WTC11 (cell line): ENCODE measurements at regions not wholly inside any gene's neighbourhood (a gene's known extent, or its start where the extent isn't known, plus 50 kb on each side); places are given as distances from the start of the nearest gene placed in this dataset.

Experiments
- ATAC-seq: fragments of 200-7000 bp; cut with Tn5 transposase; 2 replicates; pipeline ENCODE4 v1.10.0; 2021; ENCODE audit warnings: mild to moderate bottlenecking, moderate library complexity
- CTCF ChIA-PET: fragments of 300-600 bp; sonication (Branson Sonifier 250); formaldehyde crosslinking; loops from one replicate; lab custom pipeline; 2021; ENCODE audit warnings: antibody characterized with exemption; lab: Charles Lee
- POLR2A ChIA-PET: fragments of 350-600 bp; sonication (Branson Sonifier 250); formaldehyde crosslinking; loops from one replicate; lab custom pipeline; 2021; ENCODE audit warnings: antibody characterized with exemption; lab: Charles Lee
- DNase-seq: peaks from one replicate; pipeline ENCODE4 v3.0.0; 2021; ENCODE audit warnings: low spot score
- H3K27ac Mint-ChIP-seq: 2 replicates; pipeline ENCODE4 v1.8.0; 2021; ENCODE audit warnings: mixed read lengths
- H3K27me3 Mint-ChIP-seq: 2 replicates; pipeline ENCODE4 v1.8.0; 2021; ENCODE audit warnings: low read depth, mild to moderate bottlenecking, moderate library complexity, mixed read lengths
- H3K36me3 Mint-ChIP-seq: 2 replicates; pipeline ENCODE4 v1.8.0; 2021; ENCODE audit warnings: mixed read lengths
- H3K4me1 Mint-ChIP-seq: 2 replicates; pipeline ENCODE4 v1.8.0; 2022; ENCODE audit warnings: mixed read lengths
- H3K4me3 Mint-ChIP-seq: 2 replicates; pipeline ENCODE4 v1.8.0; 2021; ENCODE audit warnings: mild to moderate bottlenecking, moderate library complexity, mixed read lengths
- H3K9me3 Mint-ChIP-seq: 2 replicates; pipeline ENCODE4 v1.8.0; 2021; ENCODE audit warnings: mixed read lengths
- CREM ChIP-seq: sonication (generic); formaldehyde crosslinking; IDR thresholded peaks from 2 replicates; pipeline ENCODE4 v1.8.1; 2022; ENCODE audit warnings: mild to moderate bottlenecking, missing genetic modification reagents, moderate library complexity
- FOXP1 ChIP-seq: sonication (generic); formaldehyde crosslinking; IDR thresholded peaks from 2 replicates; pipeline ENCODE4 v1.8.0; 2022; ENCODE audit warnings: missing genetic modification reagents, mild to moderate bottlenecking, moderate library complexity, borderline replicate concordance
- JAZF1 ChIP-seq: fragments of 250-450 bp; sonication (Bioruptor Pico); IDR thresholded peaks from 2 replicates; pipeline ENCODE4 v1.9.0; 2021; ENCODE audit warnings: moderate library complexity, mild to moderate bottlenecking, inconsistent platforms
- JUN ChIP-seq: sonication (generic); formaldehyde crosslinking; IDR thresholded peaks from 2 replicates; pipeline ENCODE4 v1.8.0; 2023; ENCODE audit warnings: mild to moderate bottlenecking, missing genetic modification reagents
- KAT7 ChIP-seq: sonication (generic); formaldehyde crosslinking; IDR thresholded peaks from 2 replicates; pipeline ENCODE4 v1.8.1; 2023; ENCODE audit warnings: missing genetic modification reagents, mild to moderate bottlenecking, borderline replicate concordance
- OVOL2 ChIP-seq: fragments of 250-450 bp; sonication (Bioruptor Pico); IDR thresholded peaks from 2 replicates; pipeline ENCODE4 v1.9.0; 2021; ENCODE audit warnings: mild to moderate bottlenecking, borderline replicate concordance
- RORB ChIP-seq: fragments of 250-450 bp; sonication (Bioruptor Pico); IDR thresholded peaks from 2 replicates; pipeline ENCODE4 v1.9.0; 2021; ENCODE audit warnings: mild to moderate bottlenecking
- TCF7 ChIP-seq: sonication (generic); formaldehyde crosslinking; IDR thresholded peaks from 2 replicates; pipeline ENCODE4 v1.8.0; 2022; ENCODE audit warnings: mild to moderate bottlenecking, low read depth, missing genetic modification reagents, moderate library complexity
- TEAD4 ChIP-seq: sonication (generic); formaldehyde crosslinking; IDR thresholded peaks from 2 replicates; pipeline ENCODE4 v1.8.0; 2022; ENCODE audit warnings: mild to moderate bottlenecking, missing genetic modification reagents
- TP53 ChIP-seq: sonication (generic); formaldehyde crosslinking; IDR thresholded peaks from 2 replicates; pipeline ENCODE4 v1.8.1; 2023; ENCODE audit warnings: mild to moderate bottlenecking, missing genetic modification reagents
- ZNF263 ChIP-seq: sonication (generic); formaldehyde crosslinking; IDR thresholded peaks from 2 replicates; pipeline ENCODE4 v1.8.1; 2022; ENCODE audit warnings: low read depth, mild to moderate bottlenecking, moderate library complexity, missing genetic modification reagents
- ZNF317 ChIP-seq: sonication (generic); formaldehyde crosslinking; IDR thresholded peaks from 2 replicates; pipeline ENCODE4 v1.8.1; 2023; ENCODE audit warnings: low read depth, mild to moderate bottlenecking, moderate library complexity, missing genetic modification reagents, borderline replicate concordance
- ZNF396 ChIP-seq: fragments of 250-450 bp; sonication (Bioruptor Pico); IDR thresholded peaks from 2 replicates; pipeline ENCODE4 v1.8.0; 2021; ENCODE audit warnings: mild to moderate bottlenecking, moderate library complexity, borderline replicate concordance
- ZNF416 ChIP-seq: fragments of 250-450 bp; sonication (Bioruptor Pico); IDR thresholded peaks from 2 replicates; pipeline ENCODE4 v1.9.0; 2021; ENCODE audit warnings: mild to moderate bottlenecking, inconsistent platforms
- TF ChIP-seq, protein P1 (sequence below): fragments of 250-450 bp; sonication (Bioruptor Pico); IDR thresholded peaks from 2 replicates; pipeline ENCODE4 v2.1.2; 2022; ENCODE audit warnings: mild to moderate bottlenecking, moderate library complexity
- TF ChIP-seq, protein P2 (sequence below): sonication (generic); formaldehyde crosslinking; IDR thresholded peaks from 2 replicates; pipeline ENCODE4 v1.8.1; 2022; ENCODE audit warnings: low read depth, mild to moderate bottlenecking, moderate library complexity, missing genetic modification reagents, borderline replicate concordance
- TF ChIP-seq, protein P3 (sequence below): sonication (generic); formaldehyde crosslinking; IDR thresholded peaks from 2 replicates; pipeline ENCODE4 v1.8.1; 2022; ENCODE audit warnings: missing genetic modification reagents, borderline replicate concordance
- TF ChIP-seq, protein P4 (sequence below): sonication (generic); formaldehyde crosslinking; IDR thresholded peaks from 2 replicates; pipeline ENCODE4 v1.8.0; 2023; ENCODE audit warnings: mild to moderate bottlenecking, missing genetic modification reagents
- TF ChIP-seq, protein P5 (sequence below): sonication (generic); formaldehyde crosslinking; IDR thresholded peaks from 2 replicates; pipeline ENCODE4 v1.8.1; 2023; ENCODE audit warnings: mild to moderate bottlenecking, missing genetic modification reagents, moderate library complexity
- TF ChIP-seq, protein P6 (sequence below): sonication (generic); formaldehyde crosslinking; IDR thresholded peaks from 2 replicates; pipeline ENCODE4 v1.8.0; 2022; ENCODE audit warnings: mild to moderate bottlenecking, missing genetic modification reagents
- TF ChIP-seq, protein P7 (sequence below): sonication (generic); formaldehyde crosslinking; IDR thresholded peaks from 2 replicates; pipeline ENCODE4 v1.8.0; 2022; ENCODE audit warnings: mild to moderate bottlenecking, missing genetic modification reagents
- TF ChIP-seq, protein P8 (sequence below): sonication (generic); formaldehyde crosslinking; IDR thresholded peaks from 2 replicates; pipeline ENCODE4 v1.8.1; 2022; ENCODE audit warnings: low read depth, missing genetic modification reagents, borderline replicate concordance

DNA sequence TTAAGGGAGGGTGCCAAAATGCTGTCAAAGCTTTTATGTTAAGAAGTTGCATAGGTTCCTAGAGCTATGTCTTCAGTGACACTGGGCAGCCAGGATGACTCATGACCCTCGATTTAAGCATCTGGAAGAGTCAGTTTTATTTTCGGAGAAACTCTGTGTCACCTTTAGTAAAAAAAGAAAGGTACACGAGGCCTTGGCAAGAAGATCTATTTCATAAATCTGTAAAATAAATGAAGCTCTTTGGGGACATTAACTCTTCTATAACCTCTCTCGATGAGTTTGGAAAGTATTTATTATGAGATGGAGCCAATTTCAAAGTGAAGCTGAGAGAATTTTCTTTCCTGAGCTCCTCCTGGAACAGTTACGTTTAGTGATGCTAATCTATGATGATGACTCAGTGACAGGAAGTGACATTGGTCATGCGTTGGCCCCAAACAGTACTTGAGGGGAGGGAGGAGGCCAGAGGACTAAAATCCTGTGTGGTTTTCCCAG lies 156.5 kb downstream of the HLX start:
- ChIA-PET CTCF (interaction anchor here (1.0 to 1.3 kb wide), 2 partner anchors 139 to 225 kb away, joined by 3 read pairs; no protein-coding TSS in a partner anchor), POLR2A (no interaction called here)
- Mint-ChIP-seq H3K36me3 (no peaks in the 10 kb centered on the region), H3K9me3 (peaks cover 7% of the 10 kb centered on the region), H3K4me3 (no peak overlapping the region), H3K4me1 (peaks cover 13% of the 10 kb centered on the region), H3K27ac (no peak overlapping the region), H3K27me3 (no peaks in the 10 kb centered on the region)
- DNase-seq = no peak
- no peak for TF ChIP-seq JUN (CRISPR knock-in tag)
- no peak for TF ChIP-seq ZNF396 (CRISPR knock-in tag)
- TF ChIP-seq, protein P1, sequence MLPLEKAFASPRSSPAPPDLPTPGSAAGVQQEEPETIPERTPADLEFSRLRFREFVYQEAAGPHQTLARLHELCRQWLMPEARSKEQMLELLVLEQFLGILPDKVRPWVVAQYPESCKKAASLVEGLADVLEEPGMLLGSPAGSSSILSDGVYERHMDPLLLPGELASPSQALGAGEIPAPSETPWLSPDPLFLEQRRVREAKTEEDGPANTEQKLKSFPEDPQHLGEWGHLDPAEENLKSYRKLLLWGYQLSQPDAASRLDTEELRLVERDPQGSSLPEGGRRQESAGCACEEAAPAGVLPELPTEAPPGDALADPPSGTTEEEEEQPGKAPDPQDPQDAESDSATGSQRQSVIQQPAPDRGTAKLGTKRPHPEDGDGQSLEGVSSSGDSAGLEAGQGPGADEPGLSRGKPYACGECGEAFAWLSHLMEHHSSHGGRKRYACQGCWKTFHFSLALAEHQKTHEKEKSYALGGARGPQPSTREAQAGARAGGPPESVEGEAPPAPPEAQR (CRISPR knock-in tag) = no peak
- TF ChIP-seq TP53 (CRISPR knock-in tag) = no peak
- no peak for TF ChIP-seq ZNF317 (CRISPR knock-in tag)
- TF ChIP-seq, protein P2, sequence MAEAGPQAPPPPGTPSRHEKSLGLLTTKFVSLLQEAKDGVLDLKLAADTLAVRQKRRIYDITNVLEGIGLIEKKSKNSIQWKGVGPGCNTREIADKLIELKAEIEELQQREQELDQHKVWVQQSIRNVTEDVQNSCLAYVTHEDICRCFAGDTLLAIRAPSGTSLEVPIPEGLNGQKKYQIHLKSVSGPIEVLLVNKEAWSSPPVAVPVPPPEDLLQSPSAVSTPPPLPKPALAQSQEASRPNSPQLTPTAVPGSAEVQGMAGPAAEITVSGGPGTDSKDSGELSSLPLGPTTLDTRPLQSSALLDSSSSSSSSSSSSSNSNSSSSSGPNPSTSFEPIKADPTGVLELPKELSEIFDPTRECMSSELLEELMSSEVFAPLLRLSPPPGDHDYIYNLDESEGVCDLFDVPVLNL (CRISPR knock-in tag) = no peak
- TF ChIP-seq ZNF416 (CRISPR knock-in tag) = no peak
- TF ChIP-seq, protein P3, sequence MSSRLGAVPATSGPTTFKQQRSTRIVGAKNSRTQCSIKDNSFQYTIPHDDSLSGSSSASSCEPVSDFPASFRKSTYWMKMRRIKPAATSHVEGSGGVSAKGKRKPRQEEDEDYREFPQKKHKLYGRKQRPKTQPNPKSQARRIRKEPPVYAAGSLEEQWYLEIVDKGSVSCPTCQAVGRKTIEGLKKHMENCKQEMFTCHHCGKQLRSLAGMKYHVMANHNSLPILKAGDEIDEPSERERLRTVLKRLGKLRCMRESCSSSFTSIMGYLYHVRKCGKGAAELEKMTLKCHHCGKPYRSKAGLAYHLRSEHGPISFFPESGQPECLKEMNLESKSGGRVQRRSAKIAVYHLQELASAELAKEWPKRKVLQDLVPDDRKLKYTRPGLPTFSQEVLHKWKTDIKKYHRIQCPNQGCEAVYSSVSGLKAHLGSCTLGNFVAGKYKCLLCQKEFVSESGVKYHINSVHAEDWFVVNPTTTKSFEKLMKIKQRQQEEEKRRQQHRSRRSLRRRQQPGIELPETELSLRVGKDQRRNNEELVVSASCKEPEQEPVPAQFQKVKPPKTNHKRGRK (CRISPR knock-in tag) = no peak
- ATAC-seq = 0 out of 2 replicates have a peak, but pooled peaks have one; percentile 18

DNA sequence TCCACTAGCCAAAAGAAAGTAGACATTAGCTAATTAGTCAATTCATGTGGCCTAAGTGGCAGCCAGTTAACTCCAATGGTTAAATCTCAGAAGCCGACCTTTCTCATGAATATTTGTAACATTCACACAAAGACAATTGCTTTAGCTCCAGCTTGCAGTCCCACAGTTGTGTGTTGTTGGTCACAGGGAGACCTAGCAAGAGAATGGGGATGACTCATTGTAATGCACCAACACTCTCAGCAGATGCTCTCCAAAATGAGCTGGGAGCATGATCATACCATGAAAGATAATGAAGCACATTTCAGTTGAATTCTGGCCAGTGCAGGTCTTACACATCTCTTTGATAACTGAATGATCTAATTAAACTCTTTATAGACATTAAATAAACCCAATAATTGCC lies 160.4 kb downstream of the HLX start:
- Mint-ChIP-seq H3K27me3 (no peaks in the 10 kb centered on the region), H3K27ac (no peak overlapping the region), H3K36me3 (no peaks in the 10 kb centered on the region), H3K4me1 (peaks cover 13% of the 10 kb centered on the region), H3K4me3 (no peak overlapping the region), H3K9me3 (peaks cover 7% of the 10 kb centered on the region)
- no peak for DNase-seq
- peak; percentile 74 for ATAC-seq
- CTCF ChIA-PET = no interaction called here
- POLR2A ChIA-PET = no interaction called here
- TF ChIP-seq ZNF263 (no peak), RORB (CRISPR knock-in tag) (no peak), ZNF317 (CRISPR knock-in tag) (no peak), KAT7 (no peak), TEAD4 (no peak), TCF7 (CRISPR knock-in tag) (no peak), JAZF1 (CRISPR knock-in tag) (no peak), JUN (CRISPR knock-in tag) (no peak), OVOL2 (CRISPR knock-in tag) (no peak), CREM (no peak), FOXP1 (CRISPR knock-in tag) (no peak)
- TF ChIP-seq, protein P4, sequence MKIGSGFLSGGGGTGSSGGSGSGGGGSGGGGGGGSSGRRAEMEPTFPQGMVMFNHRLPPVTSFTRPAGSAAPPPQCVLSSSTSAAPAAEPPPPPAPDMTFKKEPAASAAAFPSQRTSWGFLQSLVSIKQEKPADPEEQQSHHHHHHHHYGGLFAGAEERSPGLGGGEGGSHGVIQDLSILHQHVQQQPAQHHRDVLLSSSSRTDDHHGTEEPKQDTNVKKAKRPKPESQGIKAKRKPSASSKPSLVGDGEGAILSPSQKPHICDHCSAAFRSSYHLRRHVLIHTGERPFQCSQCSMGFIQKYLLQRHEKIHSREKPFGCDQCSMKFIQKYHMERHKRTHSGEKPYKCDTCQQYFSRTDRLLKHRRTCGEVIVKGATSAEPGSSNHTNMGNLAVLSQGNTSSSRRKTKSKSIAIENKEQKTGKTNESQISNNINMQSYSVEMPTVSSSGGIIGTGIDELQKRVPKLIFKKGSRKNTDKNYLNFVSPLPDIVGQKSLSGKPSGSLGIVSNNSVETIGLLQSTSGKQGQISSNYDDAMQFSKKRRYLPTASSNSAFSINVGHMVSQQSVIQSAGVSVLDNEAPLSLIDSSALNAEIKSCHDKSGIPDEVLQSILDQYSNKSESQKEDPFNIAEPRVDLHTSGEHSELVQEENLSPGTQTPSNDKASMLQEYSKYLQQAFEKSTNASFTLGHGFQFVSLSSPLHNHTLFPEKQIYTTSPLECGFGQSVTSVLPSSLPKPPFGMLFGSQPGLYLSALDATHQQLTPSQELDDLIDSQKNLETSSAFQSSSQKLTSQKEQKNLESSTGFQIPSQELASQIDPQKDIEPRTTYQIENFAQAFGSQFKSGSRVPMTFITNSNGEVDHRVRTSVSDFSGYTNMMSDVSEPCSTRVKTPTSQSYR (CRISPR knock-in tag) = no peak
- TF ChIP-seq, protein P5, sequence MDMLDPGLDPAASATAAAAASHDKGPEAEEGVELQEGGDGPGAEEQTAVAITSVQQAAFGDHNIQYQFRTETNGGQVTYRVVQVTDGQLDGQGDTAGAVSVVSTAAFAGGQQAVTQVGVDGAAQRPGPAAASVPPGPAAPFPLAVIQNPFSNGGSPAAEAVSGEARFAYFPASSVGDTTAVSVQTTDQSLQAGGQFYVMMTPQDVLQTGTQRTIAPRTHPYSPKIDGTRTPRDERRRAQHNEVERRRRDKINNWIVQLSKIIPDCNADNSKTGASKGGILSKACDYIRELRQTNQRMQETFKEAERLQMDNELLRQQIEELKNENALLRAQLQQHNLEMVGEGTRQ (CRISPR knock-in tag) = no peak
- TF ChIP-seq, protein P6, sequence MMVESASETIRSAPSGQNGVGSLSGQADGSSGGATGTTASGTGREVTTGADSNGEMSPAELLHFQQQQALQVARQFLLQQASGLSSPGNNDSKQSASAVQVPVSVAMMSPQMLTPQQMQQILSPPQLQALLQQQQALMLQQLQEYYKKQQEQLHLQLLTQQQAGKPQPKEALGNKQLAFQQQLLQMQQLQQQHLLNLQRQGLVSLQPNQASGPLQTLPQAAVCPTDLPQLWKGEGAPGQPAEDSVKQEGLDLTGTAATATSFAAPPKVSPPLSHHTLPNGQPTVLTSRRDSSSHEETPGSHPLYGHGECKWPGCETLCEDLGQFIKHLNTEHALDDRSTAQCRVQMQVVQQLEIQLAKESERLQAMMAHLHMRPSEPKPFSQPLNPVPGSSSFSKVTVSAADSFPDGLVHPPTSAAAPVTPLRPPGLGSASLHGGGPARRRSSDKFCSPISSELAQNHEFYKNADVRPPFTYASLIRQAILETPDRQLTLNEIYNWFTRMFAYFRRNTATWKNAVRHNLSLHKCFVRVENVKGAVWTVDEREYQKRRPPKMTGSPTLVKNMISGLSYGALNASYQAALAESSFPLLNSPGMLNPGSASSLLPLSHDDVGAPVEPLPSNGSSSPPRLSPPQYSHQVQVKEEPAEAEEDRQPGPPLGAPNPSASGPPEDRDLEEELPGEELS (CRISPR knock-in tag) = no peak
- TF ChIP-seq, protein P7, sequence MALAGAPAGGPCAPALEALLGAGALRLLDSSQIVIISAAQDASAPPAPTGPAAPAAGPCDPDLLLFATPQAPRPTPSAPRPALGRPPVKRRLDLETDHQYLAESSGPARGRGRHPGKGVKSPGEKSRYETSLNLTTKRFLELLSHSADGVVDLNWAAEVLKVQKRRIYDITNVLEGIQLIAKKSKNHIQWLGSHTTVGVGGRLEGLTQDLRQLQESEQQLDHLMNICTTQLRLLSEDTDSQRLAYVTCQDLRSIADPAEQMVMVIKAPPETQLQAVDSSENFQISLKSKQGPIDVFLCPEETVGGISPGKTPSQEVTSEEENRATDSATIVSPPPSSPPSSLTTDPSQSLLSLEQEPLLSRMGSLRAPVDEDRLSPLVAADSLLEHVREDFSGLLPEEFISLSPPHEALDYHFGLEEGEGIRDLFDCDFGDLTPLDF = no peak
- TF ChIP-seq, protein P8, sequence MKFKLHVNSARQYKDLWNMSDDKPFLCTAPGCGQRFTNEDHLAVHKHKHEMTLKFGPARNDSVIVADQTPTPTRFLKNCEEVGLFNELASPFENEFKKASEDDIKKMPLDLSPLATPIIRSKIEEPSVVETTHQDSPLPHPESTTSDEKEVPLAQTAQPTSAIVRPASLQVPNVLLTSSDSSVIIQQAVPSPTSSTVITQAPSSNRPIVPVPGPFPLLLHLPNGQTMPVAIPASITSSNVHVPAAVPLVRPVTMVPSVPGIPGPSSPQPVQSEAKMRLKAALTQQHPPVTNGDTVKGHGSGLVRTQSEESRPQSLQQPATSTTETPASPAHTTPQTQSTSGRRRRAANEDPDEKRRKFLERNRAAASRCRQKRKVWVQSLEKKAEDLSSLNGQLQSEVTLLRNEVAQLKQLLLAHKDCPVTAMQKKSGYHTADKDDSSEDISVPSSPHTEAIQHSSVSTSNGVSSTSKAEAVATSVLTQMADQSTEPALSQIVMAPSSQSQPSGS (CRISPR knock-in tag) = no peak
